Right lung (tissue), 2 donors: ENCODE measurements at regions not wholly inside any gene's neighbourhood (a gene's known extent, or its start where the extent isn't known, plus 50 kb on each side); places are given as distances from the start of the nearest gene placed in this dataset.

Experiments
- DNase-seq, 2 donors: peaks; one replicate each; pipeline ENCODE4 v3.0.0-alpha.2; 2013

GRCh38 chr5:169354263-169354662, 53.3 kb upstream of the SLIT3 start:
- no peak for DNase-seq

GRCh38 chr5:169352901-169353300, 52.0 kb upstream of the SLIT3 start:
- no peak for DNase-seq

- DNase-seq, result no peak
Observed at GRCh38 chr5:169351721-169352120, 50.8 kb upstream of the SLIT3 start.

- DNase-seq, result no peak
Observed at GRCh38 chr5:169350759-169351240, 49.9 kb upstream of the SLIT3 start.
